Activated CD4-positive, alpha-beta T cell treated with anti-CD3 and anti-CD28 coated beads, Interleukin-2, amount 50 U/mL, for 16 hours (primary cell): ENCODE measurements at regions not wholly inside any gene's neighbourhood (a gene's known extent, or its start where the extent isn't known, plus 50 kb on each side); places are given as distances from the start of the nearest gene placed in this dataset.
"Not testable (repeated sequence)": the region's sequence is repeated elsewhere in the genome, so short reads cannot be mapped to it uniquely, and the experiment has no call there.

Experiments used
- DNase-seq: peaks from one replicate; pipeline ENCODE4 v3.0.0-alpha.2; 2020

DNA sequence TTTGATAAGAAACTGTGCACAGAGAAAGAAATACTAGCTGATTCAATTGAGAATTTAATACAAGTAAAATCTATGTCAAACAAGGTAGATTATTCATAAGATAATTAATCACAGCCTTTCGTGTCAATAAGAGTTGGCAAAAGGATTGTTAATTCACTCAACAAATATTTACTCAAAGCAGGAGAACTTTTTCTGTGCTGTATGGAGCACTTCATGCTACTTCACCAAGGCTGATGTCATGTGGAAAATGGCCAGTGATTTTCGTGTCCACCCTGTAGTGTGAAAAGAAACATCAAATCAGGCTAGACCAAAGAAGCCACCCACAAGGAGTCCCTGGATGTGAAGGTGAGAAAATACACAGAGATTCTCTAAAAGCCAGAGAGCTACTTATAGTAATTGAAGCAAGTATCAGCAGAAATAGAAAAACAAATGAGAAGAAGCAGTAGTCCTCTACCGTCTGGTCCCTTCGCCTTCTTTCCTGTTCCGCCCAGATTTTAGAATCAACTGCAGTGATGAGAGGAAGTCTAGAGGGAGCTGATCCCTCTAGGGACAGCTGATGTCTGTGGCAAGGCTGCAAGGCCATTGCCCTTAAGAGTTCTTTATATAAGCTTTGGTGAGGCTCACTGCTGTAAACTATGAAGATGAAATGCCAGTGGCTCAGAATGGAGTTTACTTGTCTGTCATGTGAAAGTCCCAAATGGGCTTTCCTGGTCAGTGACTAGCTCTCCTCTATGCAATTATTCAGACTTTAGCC, 201.3 kb upstream of the APCDD1 start:
- no peak for DNase-seq

DNA sequence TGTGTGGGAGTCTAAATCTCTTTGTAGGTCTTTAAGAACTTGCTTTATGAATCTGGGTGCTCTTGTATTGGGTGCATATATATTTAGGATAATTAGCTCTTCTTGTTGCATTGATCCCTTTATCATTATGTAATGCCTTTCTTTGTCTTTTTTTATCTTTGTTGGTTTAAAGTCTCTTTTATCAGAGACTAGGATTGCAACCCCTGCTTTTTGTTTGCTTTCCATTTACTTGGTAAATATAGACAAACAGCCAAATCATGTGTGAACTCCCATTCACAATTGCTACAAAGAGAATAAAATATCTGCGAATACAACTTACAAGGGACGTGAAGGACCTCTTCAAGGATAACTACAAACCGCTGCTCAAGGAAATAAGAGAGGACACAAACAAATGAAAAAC, 198.2 kb upstream of the APCDD1 start:
- not testable (repeated sequence) for DNase-seq

DNA sequence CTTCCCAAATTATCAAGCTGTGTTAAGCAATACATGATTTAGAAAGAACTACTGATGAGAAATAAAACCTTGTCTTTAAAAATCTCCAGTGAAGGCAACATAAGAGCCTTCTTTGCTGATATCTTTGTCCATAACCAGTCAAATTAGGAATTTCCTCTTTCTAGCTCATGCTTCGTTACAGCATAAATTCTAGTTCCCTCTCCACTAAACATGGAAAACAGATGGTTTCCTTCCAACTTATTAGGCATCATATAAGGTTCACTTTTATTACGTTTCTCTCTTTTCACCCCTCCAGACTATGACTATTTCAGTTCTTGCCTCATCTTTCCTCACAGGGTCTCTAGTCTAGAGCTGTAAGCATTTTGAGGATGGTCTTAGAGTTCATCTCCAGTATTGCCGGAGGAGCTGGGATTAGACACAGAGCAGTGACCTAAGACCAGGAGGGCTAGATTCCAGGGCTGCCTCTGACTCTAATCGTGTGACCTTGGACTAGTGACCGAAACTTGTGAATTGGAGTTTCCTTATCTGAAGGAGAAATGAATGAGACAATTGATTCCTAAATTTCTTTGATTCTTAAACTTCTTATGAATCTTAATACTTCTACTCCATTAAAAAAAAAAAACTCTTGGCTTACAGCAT, 195.5 kb upstream of the APCDD1 start:
- DNase-seq, result no peak

DNA sequence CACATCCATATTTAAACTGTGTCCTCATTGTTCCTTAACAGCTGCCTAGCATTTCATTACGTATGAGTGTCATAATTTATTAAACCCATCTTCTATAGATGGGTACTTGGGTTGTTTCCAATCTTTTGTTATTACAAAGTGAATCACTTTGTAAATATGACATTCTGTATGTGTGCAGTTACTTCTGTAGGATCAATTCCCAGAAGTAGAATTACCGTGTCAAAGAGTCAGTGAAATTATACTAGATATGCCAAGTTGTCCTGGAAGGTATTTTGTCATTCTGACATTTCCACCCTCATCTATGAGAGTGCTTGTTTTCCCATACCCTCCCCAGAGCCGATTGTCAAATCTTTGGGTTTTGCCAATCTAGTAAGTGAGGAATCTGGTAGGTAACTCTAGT, 194.5 kb upstream of the APCDD1 start:
- DNase-seq, result no peak

DNA sequence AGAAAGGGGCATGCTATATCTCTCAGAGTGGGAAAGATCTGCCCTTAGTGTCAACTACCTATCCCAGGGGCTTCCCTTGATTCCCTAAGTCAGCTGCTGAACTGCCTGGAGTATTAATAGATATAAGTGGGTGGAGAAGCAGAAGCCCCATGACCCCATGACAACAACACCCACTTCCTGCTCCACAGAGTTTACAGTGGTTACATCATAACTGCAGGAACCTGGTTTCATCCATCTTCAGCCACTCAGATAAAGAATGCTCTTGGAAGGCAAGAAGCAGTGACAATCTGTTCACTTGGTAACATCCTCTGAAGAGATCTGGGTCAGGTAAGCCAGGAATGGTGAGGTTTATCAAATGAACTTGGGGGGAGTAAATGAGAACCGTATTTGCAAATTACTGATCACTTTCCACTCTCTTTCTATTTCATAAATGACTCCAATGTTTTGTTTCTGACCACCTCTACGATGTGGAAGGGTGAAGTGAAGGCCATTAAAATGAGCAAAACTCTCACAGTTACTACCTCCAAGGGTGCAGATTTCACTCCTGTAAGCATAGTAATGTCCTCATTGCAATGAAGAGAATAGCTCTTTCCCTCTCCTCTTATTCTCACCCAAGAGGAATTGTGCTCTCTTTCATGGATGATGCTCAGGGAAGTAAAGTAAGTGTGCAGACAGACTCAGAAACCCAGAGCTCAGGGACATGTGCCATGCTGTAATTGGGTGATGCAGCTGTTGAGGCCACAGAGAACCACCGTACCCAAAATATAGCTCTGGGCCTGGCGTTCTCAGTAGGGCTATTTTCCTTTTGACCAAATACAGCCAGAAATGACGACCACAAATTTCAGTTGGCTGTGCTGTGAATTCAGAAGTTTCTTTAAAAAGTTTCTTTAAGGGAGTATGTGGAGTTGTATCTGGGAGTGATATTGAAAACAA, 192.8 kb upstream of the APCDD1 start:
- no peak for DNase-seq

DNA sequence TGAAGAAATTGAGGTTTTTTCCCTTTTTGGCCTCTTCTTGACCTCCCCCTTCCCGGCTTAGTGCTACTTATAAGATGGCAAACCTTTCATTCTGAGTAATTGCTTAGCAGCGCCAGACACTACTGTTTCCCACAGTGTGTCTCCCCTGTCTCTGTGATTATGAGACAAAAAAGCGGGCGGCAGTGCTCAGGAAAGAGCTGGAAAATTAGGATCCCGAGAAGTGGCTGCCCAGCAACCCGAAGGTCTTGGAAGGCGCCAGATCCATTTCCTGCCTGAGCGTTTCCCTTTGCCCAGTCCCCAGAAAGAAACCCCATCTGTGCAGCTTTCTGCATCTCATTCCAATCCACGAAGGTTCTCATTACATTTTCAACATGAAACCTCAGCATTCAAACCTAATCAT, 191.9 kb upstream of the APCDD1 start:
- DNase-seq, result no peak

DNA sequence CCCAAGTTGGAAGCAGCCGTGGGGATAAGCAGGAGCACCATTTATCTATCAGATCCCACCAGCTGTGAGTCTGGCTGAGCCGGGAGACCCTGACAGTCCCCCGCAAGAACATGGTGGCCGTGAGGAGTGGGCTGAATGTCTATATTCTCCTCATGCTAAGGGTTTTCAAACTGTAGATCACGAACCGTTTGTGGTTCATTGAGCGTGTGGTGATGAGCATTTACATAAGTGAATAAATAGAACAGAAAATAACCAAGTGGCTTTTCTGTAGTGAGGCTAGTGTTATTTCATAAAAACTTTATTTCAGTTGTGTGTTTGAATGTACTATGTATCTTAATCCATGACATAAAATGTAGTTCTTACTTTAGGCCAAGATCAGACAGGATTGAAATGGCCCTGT, 190.2 kb upstream of the APCDD1 start:
- no peak for DNase-seq

DNA sequence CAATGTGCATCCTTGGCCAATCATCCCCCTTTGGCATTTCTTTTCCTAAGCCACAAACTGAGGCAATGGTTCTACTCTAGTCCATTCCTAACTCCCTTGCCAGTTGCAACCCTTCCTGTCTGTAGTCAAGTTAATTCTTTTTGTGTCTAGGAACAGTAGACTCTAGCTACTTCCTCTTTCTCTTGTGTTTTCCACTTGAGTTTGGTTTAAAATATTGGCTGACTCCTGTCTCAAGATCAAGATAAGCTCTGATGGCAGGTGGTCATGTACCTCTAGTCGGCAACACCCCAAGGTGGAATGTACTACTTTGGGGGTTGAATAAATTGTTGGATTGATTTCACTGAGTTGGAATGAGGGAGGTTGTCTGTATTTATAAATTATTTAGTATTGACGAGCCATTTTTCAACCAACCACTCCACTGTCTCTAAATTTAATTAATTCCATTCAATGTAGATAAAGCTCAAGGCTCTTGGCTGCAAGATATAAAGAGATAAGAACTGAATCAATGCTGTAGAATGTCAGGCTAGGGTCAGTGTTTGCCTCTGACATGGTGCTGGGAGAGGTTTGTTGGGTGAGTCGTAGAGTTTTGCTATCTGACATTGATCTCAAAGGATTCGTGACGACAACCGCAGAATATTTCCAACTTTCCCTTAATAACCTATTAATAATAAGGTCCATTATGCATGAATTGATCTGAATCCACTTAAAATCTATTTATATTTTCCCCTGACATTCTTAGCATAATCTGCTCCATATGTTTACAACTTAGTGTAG, 188.7 kb upstream of the APCDD1 start:
- no peak for DNase-seq

DNA sequence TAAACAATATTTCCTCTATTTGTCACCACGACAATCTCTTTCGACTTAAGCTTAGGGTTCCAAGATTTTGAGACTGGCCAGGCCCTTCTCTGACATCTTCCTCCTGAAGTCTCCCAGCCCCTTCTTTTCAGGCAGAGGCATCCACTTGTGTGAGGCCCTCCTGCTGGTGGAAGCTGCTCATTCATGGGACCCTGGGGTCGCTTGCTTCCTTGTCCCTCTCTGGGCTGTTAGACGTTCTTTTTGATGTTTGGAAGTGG, 188.2 kb upstream of the APCDD1 start:
- DNase-seq, result no peak

DNA sequence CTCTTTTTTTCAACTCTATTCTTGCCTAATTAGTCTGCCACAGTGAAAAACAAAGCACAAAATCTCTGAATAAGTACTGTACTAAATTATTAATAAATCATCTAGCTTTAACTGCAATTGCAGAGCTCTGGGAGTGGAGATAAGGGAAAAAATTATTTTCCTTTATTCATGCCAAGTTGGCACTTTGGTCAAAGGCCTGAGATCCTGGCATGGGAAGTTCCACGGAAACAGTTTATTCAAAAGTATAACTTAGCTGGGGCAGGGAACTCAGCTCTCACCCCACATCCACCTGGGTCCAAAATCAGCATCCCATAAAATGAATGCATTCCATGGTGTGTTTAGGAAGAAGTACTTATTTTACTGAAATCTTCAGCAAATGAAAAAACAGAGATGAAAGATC, 185.2 kb upstream of the APCDD1 start:
- DNase-seq, result no peak

DNA sequence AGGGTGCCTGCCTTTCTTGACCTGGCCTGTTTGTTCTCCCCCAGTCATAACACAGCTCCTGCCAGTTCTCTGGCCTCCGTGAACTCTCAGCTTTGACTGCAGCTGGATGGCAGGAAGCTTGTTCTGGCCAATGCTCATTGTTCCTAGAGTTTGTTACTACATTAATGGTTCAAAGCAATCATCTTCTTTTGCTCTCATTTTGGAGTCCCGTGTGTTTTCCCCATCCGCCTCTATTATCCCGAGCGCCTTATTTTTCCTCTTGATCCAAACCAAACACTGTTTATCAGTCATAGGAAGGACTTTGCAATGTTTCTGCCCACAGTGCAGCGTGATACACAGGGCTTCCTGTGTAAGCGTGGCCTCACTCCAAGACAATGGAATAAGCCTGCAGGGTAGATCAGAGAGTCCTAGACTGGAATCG, 184.3 kb upstream of the APCDD1 start:
- DNase-seq, result no peak

DNA sequence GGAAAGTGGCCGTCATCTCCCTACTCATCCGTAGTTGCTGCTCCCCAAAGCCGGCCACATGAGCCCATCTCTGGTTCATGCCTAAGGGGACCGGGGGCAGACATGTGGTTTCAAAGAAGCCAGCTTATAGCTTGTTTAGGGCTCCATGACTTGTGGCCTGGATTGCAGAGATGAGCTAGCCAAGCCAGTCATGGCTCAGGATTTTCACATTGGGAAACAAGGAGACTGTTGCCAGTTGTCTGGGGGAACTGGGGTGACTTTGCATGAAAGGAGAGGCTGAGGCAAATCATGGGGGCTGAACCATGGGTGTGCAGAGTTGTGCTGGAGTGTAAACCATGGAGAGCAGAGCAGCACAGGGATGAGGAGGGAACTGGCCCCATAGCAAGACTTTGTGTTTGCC, 183.0 kb upstream of the APCDD1 start:
- DNase-seq, result no peak

DNA sequence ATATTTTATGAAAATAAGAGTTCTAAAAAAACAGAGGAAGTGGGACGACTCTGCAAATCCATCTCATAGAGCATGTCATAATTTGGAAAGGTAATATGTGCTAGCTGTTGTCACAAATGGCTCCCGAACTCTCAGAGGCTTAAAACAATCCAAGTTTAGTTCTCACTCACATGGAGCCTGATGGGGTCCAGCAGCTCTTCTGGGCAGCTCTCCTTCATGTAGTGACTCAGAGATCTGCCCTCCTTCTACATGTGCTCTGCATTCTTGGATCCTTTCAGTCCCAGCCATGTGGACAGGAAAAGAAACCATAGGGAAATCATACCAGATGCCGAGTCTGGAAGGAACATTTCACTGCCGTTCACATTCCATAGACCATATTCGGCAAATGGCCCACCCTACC, 180.1 kb upstream of the APCDD1 start:
- no peak for DNase-seq

DNA sequence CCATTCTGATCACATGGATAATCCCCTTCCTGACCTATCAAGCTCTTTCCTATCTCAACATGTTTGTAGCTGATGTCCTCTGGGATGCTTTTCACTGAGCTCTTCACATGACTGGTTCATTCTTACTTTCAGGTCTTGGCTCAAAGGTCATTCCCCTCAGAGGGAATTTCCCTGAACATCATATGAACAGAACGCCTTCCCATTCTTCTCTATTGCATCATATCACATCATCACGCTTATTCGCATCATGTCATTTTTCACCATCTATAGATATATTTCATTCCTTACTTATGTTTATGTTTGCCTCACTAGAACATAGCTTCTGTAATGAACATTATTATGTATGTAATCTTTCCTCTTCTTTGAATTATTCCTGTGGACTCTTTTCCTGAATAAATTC, 178.9 kb upstream of the APCDD1 start:
- no peak for DNase-seq

DNA sequence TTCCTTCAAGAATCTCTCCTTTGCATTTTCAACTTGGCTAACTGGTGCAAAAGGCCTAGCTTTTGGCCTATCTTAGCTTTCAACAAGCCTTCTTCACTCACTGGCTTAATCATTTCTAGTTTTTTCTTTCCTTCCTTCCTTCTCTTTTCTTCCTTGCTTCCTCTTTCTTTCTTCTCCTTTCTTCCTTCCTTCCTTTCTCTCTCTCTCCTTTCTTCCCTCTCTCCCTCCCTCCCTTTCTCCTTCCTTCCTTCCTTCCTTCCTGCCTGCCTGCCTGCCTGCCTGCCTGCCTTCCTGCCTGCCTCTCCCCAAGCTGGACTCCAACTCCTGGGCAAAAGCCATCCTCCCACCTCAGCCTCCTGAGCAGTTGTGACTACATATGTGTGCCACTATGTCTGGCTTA, 176.2 kb upstream of the APCDD1 start:
- DNase-seq, result no peak

DNA sequence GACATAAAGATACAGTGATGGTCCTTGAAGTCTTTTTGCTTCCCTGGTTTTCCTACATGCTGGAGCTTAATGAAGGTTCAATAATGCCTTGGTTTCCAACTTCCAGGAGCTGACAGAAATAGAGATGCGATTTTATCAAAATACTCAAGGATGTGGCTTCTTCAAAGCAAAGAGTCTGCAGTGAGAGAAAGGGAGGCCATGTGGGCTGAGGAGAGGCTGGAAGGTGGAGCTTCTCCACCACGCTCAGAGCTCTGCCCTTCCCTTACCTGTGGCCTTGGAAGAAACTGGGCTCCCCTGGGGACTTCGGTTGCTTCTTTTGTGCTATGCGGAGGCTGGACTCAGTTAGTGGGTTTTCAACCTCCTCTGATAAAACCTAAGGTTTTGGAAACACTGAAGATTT, 175.0 kb upstream of the APCDD1 start:
- DNase-seq, result no peak

DNA sequence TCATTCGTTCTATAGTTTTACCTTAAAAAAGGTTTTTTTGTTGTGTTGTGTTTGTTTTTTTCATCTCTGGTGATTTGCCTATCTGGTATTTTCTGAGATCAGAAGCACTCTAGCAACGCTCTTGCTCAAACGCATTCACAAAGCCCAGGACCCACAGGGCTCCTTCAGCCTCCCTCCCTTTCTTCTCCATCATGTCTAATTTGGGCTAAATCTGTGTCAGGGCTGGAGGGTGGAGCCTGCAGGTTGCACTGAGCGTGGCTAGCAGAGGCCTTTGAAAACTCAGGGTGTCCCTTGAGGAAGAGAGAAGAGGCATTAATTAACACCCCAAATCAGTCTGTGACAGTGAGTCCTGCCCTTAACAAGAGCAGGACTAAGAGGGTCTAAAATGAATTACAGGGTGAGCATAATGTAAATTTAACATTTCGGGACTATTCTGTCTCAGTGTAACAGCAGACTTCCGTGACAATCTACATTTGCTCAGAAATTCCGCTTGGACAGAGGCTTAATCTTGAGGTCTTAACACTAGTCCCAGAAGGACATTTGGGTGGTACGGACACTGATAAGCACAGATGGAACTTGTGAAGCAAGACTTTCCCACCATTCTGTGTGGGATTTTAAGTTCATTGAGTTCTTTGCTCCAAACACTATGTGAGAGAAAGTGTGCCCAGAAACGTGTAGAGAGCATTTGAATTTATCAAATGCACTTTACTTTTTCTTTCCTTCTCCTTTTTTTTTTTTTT, 174.4 kb upstream of the APCDD1 start:
- DNase-seq, result no peak

DNA sequence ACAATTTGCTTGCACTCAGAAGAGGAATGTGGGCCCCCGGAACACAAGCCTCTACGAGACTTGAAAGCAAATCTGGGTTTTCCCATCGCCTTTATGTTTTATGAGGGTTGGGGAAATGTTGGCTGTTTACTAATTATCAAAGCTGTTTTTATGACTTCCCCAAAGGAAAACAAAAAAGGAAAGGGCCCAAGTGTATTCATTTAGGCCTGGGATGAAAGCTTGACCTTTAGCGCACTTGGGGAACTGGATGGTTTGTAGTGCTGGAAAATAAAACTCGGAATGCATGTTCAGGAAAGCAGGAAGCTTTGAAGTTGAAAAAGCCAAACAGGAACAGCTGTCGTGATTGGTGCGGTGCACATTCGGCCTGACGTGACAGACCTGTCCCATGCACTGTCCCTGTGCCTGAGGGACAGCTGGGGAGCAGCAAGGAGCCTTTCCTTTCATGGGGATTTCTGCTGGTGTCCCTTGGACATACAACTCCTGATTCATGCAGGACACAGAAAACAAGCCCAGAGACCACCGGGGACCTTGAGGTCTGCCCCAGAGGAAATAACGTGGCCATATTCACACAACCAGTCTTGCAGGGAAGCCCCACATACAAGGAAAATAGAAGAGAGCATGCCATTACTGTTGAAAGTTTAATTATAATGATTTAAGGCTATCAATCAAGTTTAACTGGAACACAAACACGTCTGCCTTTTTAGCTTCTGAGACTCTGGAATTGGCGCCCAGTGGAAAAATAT, 169.7 kb upstream of the APCDD1 start:
- no peak for DNase-seq

DNA sequence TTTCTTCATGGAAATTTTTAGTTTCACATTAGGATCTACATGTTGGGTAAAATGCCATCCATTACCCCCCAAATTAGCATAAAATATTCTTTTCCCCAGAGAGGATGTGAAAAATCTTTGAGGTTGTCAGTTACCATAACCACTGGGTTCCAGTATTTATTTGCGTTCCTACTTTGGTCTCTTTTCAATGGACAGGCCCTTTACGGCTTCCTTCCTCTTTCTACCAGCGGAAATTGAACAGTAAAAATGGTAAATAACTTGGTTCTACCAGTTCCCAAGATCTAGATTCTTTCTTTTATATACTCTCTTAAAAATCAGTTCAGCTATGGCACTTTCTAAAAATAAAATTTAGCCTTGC, 169.2 kb upstream of the APCDD1 start:
- DNase-seq, result no peak

DNA sequence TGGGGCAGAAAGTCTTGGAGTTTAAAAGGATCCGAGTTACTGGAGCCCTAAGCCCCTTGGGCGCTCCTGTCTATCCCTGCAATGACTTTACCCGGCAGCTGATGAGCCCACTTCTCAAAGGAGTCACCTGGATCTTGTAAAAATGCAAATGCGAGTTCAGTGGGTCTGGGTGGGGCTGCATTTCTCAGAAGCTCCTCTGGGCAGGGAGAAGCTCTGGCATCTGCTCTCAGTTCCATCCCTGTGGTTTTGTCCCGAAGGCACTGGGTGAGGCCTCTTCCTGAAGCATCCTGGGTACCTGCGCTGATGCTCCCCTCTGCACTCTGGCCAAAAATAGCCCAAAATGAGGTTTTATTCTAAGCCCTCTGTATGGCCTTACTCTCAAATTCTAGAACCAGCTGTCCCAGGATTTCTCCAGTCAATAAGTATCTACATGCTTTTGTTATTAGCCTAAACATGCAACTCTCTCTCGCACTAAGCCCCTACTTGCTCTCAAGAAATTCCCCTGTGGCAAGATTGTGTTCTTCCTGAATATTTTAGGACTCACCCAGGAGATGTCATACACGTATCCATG, 167.8 kb upstream of the APCDD1 start:
- DNase-seq, result no peak

DNA sequence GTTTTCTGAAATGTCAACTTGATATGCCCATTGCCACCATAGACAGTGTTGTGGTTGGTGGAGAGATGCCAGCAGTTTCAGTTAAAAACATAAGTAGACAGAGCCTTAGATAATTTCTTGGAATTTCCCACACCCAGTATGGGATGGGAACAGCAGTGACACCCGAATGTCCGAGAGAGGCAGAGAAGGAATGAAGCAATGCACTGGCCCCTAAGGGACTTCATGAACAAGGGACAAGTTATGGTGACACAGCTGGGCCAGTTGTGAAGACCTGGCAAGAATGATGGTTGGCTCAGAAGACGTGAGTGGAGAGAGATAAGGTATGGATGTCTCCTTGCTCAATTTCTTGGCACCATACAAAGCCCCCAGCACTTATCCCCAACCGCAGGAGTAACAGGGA, 165.2 kb upstream of the APCDD1 start:
- no peak for DNase-seq
